Activated T-cell treated with anti-CD3 and anti-CD28 coated beads for 4 hours (primary cell): ENCODE measurements at regions not wholly inside any gene's neighbourhood (a gene's known extent, or its start where the extent isn't known, plus 50 kb on each side); places are given as distances from the start of the nearest gene placed in this dataset.
"Not testable (repeated sequence)": the region's sequence is repeated elsewhere in the genome, so short reads cannot be mapped to it uniquely, and the experiment has no call there.

Experiments used
- DNase-seq: peaks from one replicate; pipeline ENCODE4 v3.0.0-alpha.2; 2020

GRCh38 chr1:30476911-30477459 is 246.4 kb downstream of the MATN1 start:
- no peak for DNase-seq

- DNase-seq: no peak
These were observed 246.9 kb downstream of the MATN1 start for GRCh38 chr1:30476476-30476875.

- no peak for DNase-seq
These were observed 247.4 kb downstream of the MATN1 start for GRCh38 chr1:30475966-30476365.

- no peak for DNase-seq
These were observed 248.2 kb downstream of the MATN1 start for GRCh38 chr1:30475201-30475600.

- no peak for DNase-seq
These were observed 248.6 kb downstream of the MATN1 start for GRCh38 chr1:30474818-30475200.

GRCh38 chr1:30473922-30474817 is 249.2 kb downstream of the MATN1 start:
- no peak for DNase-seq

- DNase-seq: no peak
These were observed 250.9 kb downstream of the MATN1 start for GRCh38 chr1:30472526-30472925.

GRCh38 chr1:30472009-30472408 is 251.4 kb downstream of the MATN1 start:
- no peak for DNase-seq

GRCh38 chr1:30471307-30471706 is 252.1 kb downstream of the MATN1 start:
- DNase-seq: no peak

- no peak for DNase-seq
These were observed 254.0 kb downstream of the MATN1 start for GRCh38 chr1:30469426-30469825.

- no peak for DNase-seq
These were observed 256.3 kb downstream of the MATN1 start for GRCh38 chr1:30467101-30467500.

GRCh38 chr1:30466610-30467009 is 256.8 kb downstream of the MATN1 start:
- no peak for DNase-seq

- DNase-seq: no peak
These were observed 257.4 kb downstream of the MATN1 start for GRCh38 chr1:30466026-30466425.

GRCh38 chr1:30465096-30465495 is 258.3 kb downstream of the MATN1 start:
- no peak for DNase-seq

GRCh38 chr1:30464187-30464617 is 259.2 kb downstream of the MATN1 start:
- DNase-seq: no peak

GRCh38 chr1:30462826-30463425 is 260.5 kb downstream of the MATN1 start:
- no peak for DNase-seq

GRCh38 chr1:30462166-30462565 is 261.2 kb downstream of the MATN1 start:
- no peak for DNase-seq

- DNase-seq: no peak
These were observed 261.7 kb downstream of the MATN1 start for GRCh38 chr1:30461640-30462039.

- DNase-seq: no peak
These were observed 262.7 kb downstream of the MATN1 start for GRCh38 chr1:30460661-30461060.

- DNase-seq: not testable (repeated sequence)
These were observed 264.5 kb downstream of the MATN1 start for GRCh38 chr1:30458730-30459485.

GRCh38 chr1:30452925-30453324 is 270.5 kb downstream of the MATN1 start:
- no peak for DNase-seq

- no peak for DNase-seq
These were observed 271.2 kb downstream of the MATN1 start for GRCh38 chr1:30452170-30452569.

- DNase-seq: no peak
These were observed 271.8 kb downstream of the MATN1 start for GRCh38 chr1:30451532-30452125.
